ENCODE measurements at regions not wholly inside any gene's neighbourhood (a gene's known extent, or its start where the extent isn't known, plus 50 kb on each side); places are given as distances from the start of the nearest gene placed in this dataset.

DNA sequence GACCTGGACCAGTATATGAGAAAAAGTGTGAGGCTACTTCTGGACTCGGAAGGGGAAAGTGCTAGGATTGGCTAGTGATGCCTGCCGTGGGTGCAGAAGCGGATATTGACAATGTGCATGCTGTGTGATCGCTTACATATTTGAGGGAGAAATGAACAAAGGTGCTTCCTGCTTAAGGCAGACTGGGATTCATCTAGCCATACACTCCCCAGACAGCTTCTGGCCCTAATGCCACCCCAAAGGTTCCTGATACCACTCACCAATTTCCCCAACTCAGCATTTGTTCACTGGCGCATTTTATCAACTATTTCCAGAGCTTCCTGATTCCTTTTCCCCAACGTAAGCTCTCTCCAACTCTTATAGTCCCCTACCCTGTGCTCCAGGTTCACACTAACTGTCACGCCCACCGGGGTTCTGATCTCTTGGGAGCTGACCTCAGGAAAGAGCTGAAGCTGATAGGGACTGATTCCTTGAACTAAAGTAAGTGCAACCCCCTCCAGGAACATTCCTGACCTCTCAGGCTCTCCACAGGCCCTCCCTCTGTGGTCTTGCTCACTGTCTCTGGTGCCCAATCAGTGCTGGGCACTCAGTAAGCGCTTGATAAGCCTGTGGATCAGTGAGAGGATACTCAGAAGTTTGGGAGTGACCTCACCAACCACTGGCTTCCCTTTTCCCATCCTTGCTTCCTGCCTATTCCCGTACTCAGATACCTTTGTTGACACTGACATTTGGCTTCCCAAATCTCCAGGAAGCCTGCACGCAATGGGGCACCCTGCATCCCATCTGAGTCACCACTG is 73.3 kb downstream of the MRPL14 start:
- TF ChIP-seq, protein P1, sequence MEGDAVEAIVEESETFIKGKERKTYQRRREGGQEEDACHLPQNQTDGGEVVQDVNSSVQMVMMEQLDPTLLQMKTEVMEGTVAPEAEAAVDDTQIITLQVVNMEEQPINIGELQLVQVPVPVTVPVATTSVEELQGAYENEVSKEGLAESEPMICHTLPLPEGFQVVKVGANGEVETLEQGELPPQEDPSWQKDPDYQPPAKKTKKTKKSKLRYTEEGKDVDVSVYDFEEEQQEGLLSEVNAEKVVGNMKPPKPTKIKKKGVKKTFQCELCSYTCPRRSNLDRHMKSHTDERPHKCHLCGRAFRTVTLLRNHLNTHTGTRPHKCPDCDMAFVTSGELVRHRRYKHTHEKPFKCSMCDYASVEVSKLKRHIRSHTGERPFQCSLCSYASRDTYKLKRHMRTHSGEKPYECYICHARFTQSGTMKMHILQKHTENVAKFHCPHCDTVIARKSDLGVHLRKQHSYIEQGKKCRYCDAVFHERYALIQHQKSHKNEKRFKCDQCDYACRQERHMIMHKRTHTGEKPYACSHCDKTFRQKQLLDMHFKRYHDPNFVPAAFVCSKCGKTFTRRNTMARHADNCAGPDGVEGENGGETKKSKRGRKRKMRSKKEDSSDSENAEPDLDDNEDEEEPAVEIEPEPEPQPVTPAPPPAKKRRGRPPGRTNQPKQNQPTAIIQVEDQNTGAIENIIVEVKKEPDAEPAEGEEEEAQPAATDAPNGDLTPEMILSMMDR (IDR thresholded peaks at IDR 0.05) = no peak
- no peak for TF ChIP-seq POLR2A (IDR thresholded peaks at IDR 0.05)

Measured in esophagus squamous epithelium (tissue), 4 donors.